ENCODE measurements at regions not wholly inside any gene's neighbourhood (a gene's known extent, or its start where the extent isn't known, plus 50 kb on each side); places are given as distances from the start of the nearest gene placed in this dataset.

- no CpG with 5 or more reads among the region's 3 CpGs for WGBS (ENCODE audit: insufficient coverage)
Observed at GRCh38 chr14:41362139-41362538, 244.5 kb upstream of the LRFN5 start.

GRCh38 chr14:41360126-41360525 is 246.6 kb upstream of the LRFN5 start:
- Mint-ChIP-seq H3K27ac (no peak overlapping the region), H3K4me1 (no peaks in the 10 kb centered on the region), H3K27me3 (ENCODE audit: low read depth in 3 of 3) (no peaks in the 10 kb centered on the region), H3K4me3 (no peak overlapping the region), H3K36me3 (no peaks in the 10 kb centered on the region), H3K9me3 (peaks cover 0 to 6% (median 0%) of the 10 kb centered on the region in 7 donors)
- Histone ChIP-seq H3K4me2 (replicated peaks; ENCODE audit: extremely low read depth, low read length, poor library complexity, severe bottlenecking) (no peak overlapping the region), H3K9ac (ENCODE audit: insufficient read depth, low read length, poor library complexity, severe bottlenecking) (no peak overlapping the region), H3K4me3 (replicated peaks in 1 of 3; ENCODE audit: low read depth in 2 of 3, low read length in 3 of 3) (no peak overlapping the region), H3K27ac (ENCODE audit: low read depth in 1 of 2, low read length in 2 of 2) (no peak overlapping the region), H2AFZ (ENCODE audit: insufficient read depth, low read depth, low read length, poor library complexity, severe bottlenecking) (no peak overlapping the region), H3K79me2 (ENCODE audit: insufficient read depth, low read length) (no peaks in the 10 kb centered on the region), H3K9me3 (replicated peaks in 1 of 2; ENCODE audit: control insufficient read depth in 1 of 2, insufficient read depth in 1 of 2, low read length in 2 of 2) (peaks cover 0 to under 1% of the 10 kb centered on the region in 2 donors), H3K36me3 (replicated peaks in 1 of 2; ENCODE audit: control insufficient read depth in 1 of 2, insufficient read depth in 2 of 2, low read length in 2 of 2) (no peaks in the 10 kb centered on the region), H4K20me1 (ENCODE audit: insufficient read depth, low read length) (no peaks in the 10 kb centered on the region), H3K27me3 (ENCODE audit: control insufficient read depth in 2 of 2, insufficient read depth in 2 of 2, low read length in 2 of 2) (no peaks in the 10 kb centered on the region), H3K4me1 (ENCODE audit: control insufficient read depth in 1 of 2, insufficient read depth in 2 of 2, low read length in 2 of 2) (no peaks in the 10 kb centered on the region)
- intact Hi-C loops (cut with micrococcal nuclease): no loop called here
- no peak for DNase-seq
- 89% methylated on average over 1 of the region's 2 CpGs for WGBS (ENCODE audit: insufficient coverage)
- TF ChIP-seq CTCF (IDR thresholded peaks at IDR 0.05): no peak

More at GRCh38 chr14:41362139-41362538, 244.5 kb upstream of the LRFN5 start:
- no peaks in the 10 kb centered on the region for H3K79me2 ChIP-seq (ENCODE audit: insufficient read depth, low read length)
- H3K4me1 ChIP-seq (ENCODE audit: control insufficient read depth in 1 of 2, insufficient read depth in 2 of 2, low read length in 2 of 2): no peaks in the 10 kb centered on the region
- no peak overlapping the region for H2AFZ ChIP-seq (ENCODE audit: insufficient read depth, low read depth, low read length, poor library complexity, severe bottlenecking)
- intact Hi-C loops (cut with micrococcal nuclease): no loop called here
- H3K9ac ChIP-seq (ENCODE audit: insufficient read depth, low read length, poor library complexity, severe bottlenecking): no peak overlapping the region
- no peaks in the 10 kb centered on the region for H4K20me1 ChIP-seq (ENCODE audit: insufficient read depth, low read length)
- H3K4me3 ChIP-seq (replicated peaks in 1 of 3; ENCODE audit: low read depth in 2 of 3, low read length in 3 of 3): no peak overlapping the region
- no peak overlapping the region for H3K4me2 ChIP-seq (replicated peaks; ENCODE audit: extremely low read depth, low read length, poor library complexity, severe bottlenecking)
- no peaks in the 10 kb centered on the region for H3K27me3 ChIP-seq (ENCODE audit: control insufficient read depth in 2 of 2, insufficient read depth in 2 of 2, low read length in 2 of 2)
- H3K4me1 Mint-ChIP-seq: no peaks in the 10 kb centered on the region
- no peak overlapping the region for H3K27ac Mint-ChIP-seq
- DNase-seq: no peak
- H3K27me3 Mint-ChIP-seq (ENCODE audit: low read depth in 3 of 3): no peaks in the 10 kb centered on the region
- no peak overlapping the region for H3K4me3 Mint-ChIP-seq
- H3K36me3 Mint-ChIP-seq: no peaks in the 10 kb centered on the region
- H3K9me3 Mint-ChIP-seq: peaks cover 0 to 6% (median 0%) of the 10 kb centered on the region in 7 donors
- no peaks in the 10 kb centered on the region for H3K9me3 ChIP-seq (replicated peaks in 1 of 2; ENCODE audit: control insufficient read depth in 1 of 2, insufficient read depth in 1 of 2, low read length in 2 of 2)
- no peaks in the 10 kb centered on the region for H3K36me3 ChIP-seq (replicated peaks in 1 of 2; ENCODE audit: control insufficient read depth in 1 of 2, insufficient read depth in 2 of 2, low read length in 2 of 2)
- H3K27ac ChIP-seq (ENCODE audit: low read depth in 1 of 2, low read length in 2 of 2): no peak overlapping the region
- TF ChIP-seq CTCF (IDR thresholded peaks at IDR 0.05): no peak
